ENCODE measurements at regions not wholly inside any gene's neighbourhood (a gene's known extent, or its start where the extent isn't known, plus 50 kb on each side); places are given as distances from the start of the nearest gene placed in this dataset.

GRCh38 chr4:14790494-14790893 is 211.8 kb upstream of the CPEB2 start:
- TF ChIP-seq EP300 (IDR thresholded peaks at IDR 0.05) = no peak
- no peak for TF ChIP-seq POLR2AphosphoS5 (IDR thresholded peaks at IDR 0.05)
- no peak for TF ChIP-seq POLR2A (IDR thresholded peaks at IDR 0.05)
- TF ChIP-seq CTCF (IDR thresholded peaks at IDR 0.05) = no peak
- DNase-seq (ENCODE audit: low spot score in 2 of 2) = no peak
- H3K27me3 ChIP-seq = no peaks in the 10 kb centered on the region

DNA sequence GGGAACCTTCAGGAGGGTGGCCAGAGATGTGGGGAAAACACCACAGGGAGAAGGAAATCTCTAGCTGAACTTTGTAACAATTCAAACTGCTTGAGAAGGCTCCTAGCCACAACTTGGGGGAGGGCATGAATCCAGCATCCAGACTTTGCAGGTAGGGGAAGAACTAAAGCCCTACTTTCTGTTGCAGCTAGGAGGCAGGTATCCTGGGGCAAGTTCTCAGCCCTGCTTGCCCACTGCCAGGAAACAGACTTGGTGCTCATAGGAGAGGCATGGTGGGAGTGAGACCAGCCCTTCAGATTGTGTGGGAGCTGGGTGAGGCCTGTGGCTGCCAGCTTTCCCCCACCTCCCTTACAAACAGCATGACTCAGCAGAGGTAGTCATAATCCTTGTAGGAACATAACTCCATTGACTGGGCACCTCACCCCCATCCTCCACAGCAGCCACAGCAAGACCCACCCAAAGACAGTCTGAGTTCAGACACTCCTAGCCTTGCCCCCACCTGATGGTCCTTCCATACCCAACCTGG is 209.5 kb upstream of the CPEB2 start:
- no peak for TF ChIP-seq POLR2AphosphoS5 (IDR thresholded peaks at IDR 0.05)
- TF ChIP-seq EP300 (IDR thresholded peaks at IDR 0.05) = no peak
- TF ChIP-seq CTCF (IDR thresholded peaks at IDR 0.05) = no peak
- TF ChIP-seq POLR2A (IDR thresholded peaks at IDR 0.05) = no peak
- no peaks in the 10 kb centered on the region for H3K9me3 ChIP-seq
- no peak for DNase-seq (ENCODE audit: low spot score in 2 of 2)
- no peaks in the 10 kb centered on the region for H3K36me3 ChIP-seq
- H3K4me1 ChIP-seq = no peaks in the 10 kb centered on the region
- H3K4me3 ChIP-seq = no peak overlapping the region
- no peaks in the 10 kb centered on the region for H3K27me3 ChIP-seq
- no peak overlapping the region for H3K27ac ChIP-seq

More at GRCh38 chr4:14790494-14790893, 211.8 kb upstream of the CPEB2 start:
- no peak overlapping the region for H3K27ac ChIP-seq
- no peaks in the 10 kb centered on the region for H3K36me3 ChIP-seq
- H3K4me3 ChIP-seq = no peak overlapping the region
- H3K9me3 ChIP-seq = no peaks in the 10 kb centered on the region
- H3K4me1 ChIP-seq = no peaks in the 10 kb centered on the region

DNA sequence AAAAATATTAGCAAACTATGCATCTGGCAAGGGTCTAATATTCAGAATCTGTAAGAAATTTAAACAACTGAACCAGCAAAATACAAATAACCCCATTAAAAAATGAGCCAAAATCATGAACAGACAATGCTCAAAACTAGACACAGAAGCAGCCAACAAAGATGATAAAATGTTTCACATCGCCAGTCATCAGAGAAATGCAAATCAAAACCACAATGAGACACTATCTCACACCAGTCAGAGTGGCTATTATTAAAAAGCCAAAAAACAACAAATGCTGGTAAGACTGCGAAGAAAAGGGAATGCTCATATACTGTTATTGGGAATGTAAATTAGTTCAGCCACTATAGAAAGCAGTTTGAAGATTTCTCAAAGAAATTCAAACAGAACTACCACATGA is 201.3 kb upstream of the CPEB2 start:
- H3K36me3 ChIP-seq = no peaks in the 10 kb centered on the region
- H3K9me3 ChIP-seq = no peaks in the 10 kb centered on the region
- H3K27ac ChIP-seq = no peak overlapping the region
- no peak for DNase-seq (ENCODE audit: low spot score in 2 of 2)
- no peak overlapping the region for H3K4me3 ChIP-seq
- H3K4me1 ChIP-seq = no peaks in the 10 kb centered on the region
- H3K27me3 ChIP-seq = no peaks in the 10 kb centered on the region
- TF ChIP-seq CTCF (IDR thresholded peaks at IDR 0.05) (no peak), POLR2A (IDR thresholded peaks at IDR 0.05) (no peak), EP300 (IDR thresholded peaks at IDR 0.05) (no peak), POLR2AphosphoS5 (IDR thresholded peaks at IDR 0.05) (no peak)
- 70% methylated on average over 2 of the region's 2 CpGs for WGBS

DNA sequence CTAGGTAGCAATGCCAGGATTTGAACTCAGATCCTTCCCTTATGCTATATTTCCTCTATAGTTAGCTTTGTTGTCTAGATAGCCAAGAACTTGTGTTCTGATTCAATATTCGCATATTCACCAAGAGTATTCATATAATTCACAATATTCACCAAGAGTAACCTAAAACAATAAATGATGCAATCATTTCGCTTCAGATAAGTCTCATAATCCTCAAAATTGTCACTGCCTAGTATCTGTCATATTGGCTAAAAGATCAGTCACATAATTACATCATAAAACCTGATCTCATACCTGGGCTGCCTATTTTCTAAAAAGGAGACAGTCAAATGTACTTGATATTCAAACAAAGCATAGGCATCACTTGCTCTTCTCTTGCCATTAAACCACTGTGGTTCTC is 199.7 kb upstream of the CPEB2 start:
- Histone ChIP-seq H3K36me3 (no peaks in the 10 kb centered on the region), H3K27ac (no peak overlapping the region), H3K4me1 (no peaks in the 10 kb centered on the region), H3K4me3 (no peak overlapping the region), H3K27me3 (no peaks in the 10 kb centered on the region), H3K9me3 (no peaks in the 10 kb centered on the region)
- no peak for TF ChIP-seq POLR2AphosphoS5 (IDR thresholded peaks at IDR 0.05)
- TF ChIP-seq POLR2A (IDR thresholded peaks at IDR 0.05) = no peak
- TF ChIP-seq CTCF (IDR thresholded peaks at IDR 0.05) = no peak
- no peak for TF ChIP-seq EP300 (IDR thresholded peaks at IDR 0.05)
- no peak for DNase-seq (ENCODE audit: low spot score in 2 of 2)
- 93% methylated on average over 2 of the region's 2 CpGs for WGBS

DNA sequence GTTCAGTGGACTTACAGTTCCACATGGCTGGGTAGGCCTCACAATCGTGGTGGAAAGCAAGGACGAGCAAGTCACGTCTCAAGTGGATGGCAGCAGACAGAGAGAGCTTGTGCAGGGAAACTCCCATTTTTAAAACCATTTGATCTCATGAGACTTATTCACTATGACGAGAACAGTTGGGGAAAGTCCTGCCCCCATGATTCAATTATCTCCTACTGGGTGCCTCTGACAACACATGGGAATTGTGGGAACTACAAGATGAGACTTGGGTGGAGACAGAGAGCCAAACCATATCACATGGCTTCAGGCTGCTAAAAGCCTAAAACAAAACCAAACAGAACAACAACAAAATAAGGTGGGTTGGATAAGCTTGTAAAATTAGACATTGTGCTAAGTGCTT is 194.4 kb upstream of the CPEB2 start:
- Histone ChIP-seq H3K4me3 (no peak overlapping the region), H3K9me3 (no peaks in the 10 kb centered on the region), H3K27me3 (no peaks in the 10 kb centered on the region), H3K27ac (no peak overlapping the region), H3K36me3 (no peaks in the 10 kb centered on the region), H3K4me1 (no peaks in the 10 kb centered on the region)
- WGBS = 79% methylated on average over 4 of the region's 4 CpGs
- TF ChIP-seq POLR2AphosphoS5 (IDR thresholded peaks at IDR 0.05) = no peak
- no peak for DNase-seq (ENCODE audit: low spot score in 2 of 2)

DNA sequence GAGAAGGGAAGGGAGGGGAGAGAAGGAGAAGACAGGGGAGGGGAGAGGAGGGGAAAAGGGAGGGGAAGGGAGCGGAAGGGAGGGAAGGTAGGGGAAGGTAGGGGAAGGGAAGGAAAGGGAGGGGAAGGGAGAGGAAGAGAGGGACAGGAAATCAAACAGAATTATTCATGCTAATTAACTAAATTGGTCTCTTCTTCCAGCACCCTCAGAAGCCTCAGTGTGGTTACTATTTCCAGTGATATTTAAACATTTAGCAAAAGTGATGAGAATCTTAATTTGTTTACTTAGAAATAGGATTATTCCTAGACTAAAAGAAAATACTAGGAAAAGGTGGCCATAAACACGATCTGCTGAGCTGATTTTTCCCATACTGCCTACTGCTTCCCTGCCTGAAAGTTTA is 193.1 kb upstream of the CPEB2 start:
- 77% methylated on average over 2 of the region's 2 CpGs for WGBS
- H3K27me3 ChIP-seq = no peaks in the 10 kb centered on the region
- no peak overlapping the region for H3K27ac ChIP-seq
- H3K9me3 ChIP-seq = no peaks in the 10 kb centered on the region
- H3K36me3 ChIP-seq = no peaks in the 10 kb centered on the region
- TF ChIP-seq EP300 (IDR thresholded peaks at IDR 0.05) (no peak), POLR2A (IDR thresholded peaks at IDR 0.05) (no peak), CTCF (IDR thresholded peaks at IDR 0.05) (no peak), POLR2AphosphoS5 (IDR thresholded peaks at IDR 0.05) (no peak)
- no peak for DNase-seq (ENCODE audit: low spot score in 2 of 2)
- no peak overlapping the region for H3K4me3 ChIP-seq
- no peaks in the 10 kb centered on the region for H3K4me1 ChIP-seq
